Fibroblast of peridontal ligament (primary cell): ENCODE measurements at regions not wholly inside any gene's neighbourhood (a gene's known extent, or its start where the extent isn't known, plus 50 kb on each side); places are given as distances from the start of the nearest gene placed in this dataset.
"Not testable (repeated sequence)": the region's sequence is repeated elsewhere in the genome, so short reads cannot be mapped to it uniquely, and the experiment has no call there.

Experiments
- DNase-seq: peaks from one replicate; pipeline ENCODE4 v3.0.0-alpha.2; 2010; ENCODE audit errors: extremely low read depth

DNA sequence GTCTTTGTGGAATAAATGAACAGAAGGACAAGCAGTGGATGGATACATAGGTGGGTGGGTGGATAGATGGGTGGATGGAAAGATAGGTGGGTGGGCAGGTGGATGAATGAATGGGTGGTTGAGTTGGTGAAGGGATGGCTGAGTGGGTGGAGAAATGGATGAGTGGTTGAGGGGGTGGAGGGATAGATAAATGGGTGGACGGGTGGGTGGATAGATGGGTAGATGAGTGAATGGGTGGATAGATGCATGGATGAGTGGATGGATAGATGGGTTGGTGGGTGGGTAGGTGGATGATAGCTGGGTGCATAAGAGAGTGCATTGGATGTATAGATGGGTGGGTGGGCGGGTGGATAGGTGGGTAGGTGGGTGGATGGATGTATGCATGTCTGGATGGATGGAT lies 63.5 kb downstream of the UNC93B1 start:
- not testable (repeated sequence) for DNase-seq

DNA sequence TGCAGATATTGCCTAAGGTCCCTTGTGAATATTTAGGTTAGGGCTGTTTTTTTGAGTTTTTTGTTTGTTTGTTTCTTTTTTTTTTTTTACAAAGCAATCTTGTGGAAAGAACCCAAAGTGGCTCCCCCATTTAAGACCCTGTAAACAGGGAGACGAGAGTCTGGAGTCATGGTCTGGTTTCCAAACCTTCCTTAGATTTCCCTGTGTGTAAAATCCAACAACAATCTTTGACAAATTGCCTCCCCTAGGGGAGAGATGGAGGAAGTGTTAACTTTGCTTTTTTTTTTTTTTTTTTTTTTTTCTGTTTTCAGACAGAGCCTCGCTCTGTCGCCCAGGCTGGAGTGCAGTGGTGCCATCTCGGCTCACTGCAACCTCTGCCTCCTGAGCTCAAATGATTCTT lies 64.9 kb downstream of the UNC93B1 start:
- DNase-seq = not testable (repeated sequence)

DNA sequence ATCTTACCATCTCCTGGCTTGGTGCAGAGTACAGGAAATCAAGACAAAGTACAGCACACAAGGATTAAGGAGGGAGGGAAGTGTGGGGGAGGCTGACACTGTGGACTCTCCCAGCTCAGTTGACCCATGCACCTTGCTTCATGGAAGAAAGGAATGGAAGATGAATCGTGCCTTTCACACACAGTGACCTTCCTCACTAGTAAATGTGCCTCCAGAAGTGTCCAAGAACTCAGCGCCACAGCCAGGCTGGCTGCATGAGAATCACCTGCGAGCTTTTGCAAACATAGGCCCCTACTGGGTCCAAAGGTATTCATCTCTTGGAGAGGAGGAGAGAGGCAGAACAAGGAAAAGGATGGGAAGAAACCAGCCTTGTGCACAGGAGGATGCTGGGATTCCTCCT lies 65.5 kb downstream of the UNC93B1 start:
- DNase-seq = not testable (repeated sequence)

DNA sequence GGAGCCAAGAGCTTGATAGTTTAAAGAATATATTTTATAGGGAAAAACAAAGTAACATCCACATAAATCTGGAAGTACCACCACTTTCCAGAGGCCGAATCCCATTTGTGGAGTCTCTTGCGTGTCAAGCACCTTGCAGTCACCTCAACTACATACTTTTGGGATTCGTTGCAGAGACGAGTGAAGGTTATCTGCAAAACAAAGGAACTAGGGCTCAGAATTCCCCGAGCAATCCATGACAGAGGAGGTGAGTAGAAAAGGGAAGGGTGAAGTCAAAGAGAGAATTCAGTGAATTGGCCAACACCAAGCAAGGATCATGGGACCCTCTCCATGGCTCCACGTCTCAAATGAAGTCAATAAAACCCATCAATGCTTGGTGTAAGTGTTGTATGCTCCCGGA lies 80.3 kb downstream of the UNC93B1 start:
- not testable (repeated sequence) for DNase-seq

DNA sequence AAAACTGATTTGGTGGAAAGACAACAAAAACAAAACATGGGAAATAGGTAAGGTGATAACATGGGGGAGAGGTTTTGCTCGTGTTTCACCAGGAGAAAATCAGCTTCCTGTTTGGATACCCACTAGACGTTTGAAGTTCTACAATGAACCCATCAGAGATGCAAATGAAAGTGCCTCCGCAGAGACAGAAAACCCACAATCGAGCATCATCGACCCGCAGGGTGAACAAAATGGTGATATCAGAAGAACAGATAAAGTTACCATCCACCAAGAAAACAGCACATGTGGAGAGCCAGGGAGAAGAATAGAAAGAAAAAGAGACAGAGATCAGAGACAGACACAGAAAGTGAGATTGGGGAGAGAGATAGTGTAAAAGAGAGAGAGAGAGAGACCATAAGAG lies 83.4 kb downstream of the UNC93B1 start:
- not testable (repeated sequence) for DNase-seq

DNA sequence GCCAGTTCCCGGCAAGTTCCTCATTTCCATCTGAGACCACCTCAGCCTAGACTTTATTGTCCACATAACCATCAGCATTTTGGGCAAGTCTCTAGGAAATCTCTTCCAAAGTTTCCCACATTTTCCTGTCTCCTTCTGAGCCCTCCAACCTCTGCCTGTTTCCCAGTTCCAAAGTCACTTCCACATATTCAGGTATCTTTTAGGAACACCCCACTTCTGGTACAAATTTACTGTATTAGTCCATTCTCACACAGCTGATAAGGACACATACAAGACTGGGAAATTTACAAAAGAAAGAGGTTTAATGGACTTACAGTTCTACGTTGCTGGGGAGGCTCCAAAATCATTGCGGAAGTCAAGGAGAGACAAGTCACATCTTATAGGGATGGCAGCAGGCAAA lies 91.7 kb downstream of the UNC93B1 start:
- not testable (repeated sequence) for DNase-seq

DNA sequence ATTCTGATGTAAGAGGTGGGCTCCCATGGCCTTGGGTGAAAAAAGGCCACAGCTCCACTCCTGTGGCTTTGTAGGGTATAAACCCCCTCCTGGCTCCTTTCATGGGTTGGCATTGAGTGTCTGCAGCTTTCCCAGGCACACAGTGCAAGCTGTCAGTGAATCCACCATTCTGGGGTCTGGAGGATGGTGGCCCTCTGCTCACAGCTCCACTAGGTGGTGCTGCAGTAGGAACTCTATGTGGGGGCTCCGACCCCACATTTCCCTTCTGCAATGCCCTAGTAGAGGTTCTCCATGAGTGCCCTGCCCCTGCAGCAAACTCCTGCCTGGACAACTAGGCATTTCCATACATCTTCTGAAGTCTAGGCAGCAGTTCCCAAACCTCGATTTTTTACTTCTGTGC lies 92.7 kb downstream of the UNC93B1 start:
- not testable (repeated sequence) for DNase-seq

DNA sequence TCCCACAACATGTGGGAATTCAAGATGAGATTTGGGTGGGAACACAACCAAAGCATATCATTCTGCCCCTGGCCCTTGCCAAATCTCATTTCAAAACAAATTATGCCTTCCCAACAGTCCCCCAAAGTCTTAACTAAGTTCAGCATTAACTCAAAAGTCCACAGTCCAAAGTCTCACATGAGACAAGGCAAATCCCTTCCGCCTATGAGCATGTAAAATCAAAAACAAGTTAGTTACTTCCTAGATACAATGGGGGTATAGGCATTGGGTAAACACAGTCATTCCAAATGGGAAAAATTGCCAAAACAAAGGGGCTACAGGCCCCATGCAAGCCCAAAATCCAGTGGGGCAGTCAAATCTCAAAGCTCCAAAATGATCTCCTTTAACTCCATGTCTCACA lies 93.1 kb downstream of the UNC93B1 start:
- DNase-seq = not testable (repeated sequence)

DNA sequence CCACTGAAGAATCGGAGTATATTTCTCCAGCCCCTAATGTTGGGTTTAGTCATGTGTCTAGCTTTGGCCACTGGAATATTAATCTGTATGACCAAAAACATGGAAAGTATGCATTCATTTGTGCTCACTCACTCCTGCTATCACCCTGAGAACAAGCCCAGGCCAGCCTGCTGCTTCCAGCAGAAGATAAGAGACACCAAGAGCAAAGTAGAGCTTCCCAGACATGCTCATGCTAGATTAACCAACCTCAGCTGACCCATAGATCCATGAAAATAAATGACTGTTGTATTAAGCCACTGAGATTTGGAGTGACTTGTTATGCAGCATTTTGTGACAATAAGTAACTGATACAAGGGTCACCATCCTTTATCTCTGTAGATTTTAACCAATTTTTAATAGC lies 96.9 kb downstream of the UNC93B1 start:
- not testable (repeated sequence) for DNase-seq

DNA sequence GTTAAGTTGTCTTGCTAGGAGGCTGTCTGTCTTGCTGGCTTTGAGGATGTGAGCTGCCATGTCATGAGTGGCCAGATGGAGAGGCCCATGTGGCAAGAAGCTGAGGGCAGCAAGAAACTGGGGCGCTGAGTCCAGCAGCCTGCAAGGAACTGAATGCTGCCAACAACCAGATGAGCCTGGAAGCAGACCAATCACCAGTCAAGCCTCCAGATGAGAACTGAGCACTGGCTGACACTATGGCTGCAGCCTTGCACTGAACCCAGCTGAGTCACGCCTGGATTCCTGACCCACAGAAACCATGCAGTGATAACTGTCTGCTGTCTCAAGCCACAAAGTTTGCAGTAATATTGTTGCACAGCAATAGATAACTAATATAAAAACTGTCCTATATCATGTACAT lies 104.4 kb downstream of the UNC93B1 start:
- DNase-seq = peak; percentile 21

DNA sequence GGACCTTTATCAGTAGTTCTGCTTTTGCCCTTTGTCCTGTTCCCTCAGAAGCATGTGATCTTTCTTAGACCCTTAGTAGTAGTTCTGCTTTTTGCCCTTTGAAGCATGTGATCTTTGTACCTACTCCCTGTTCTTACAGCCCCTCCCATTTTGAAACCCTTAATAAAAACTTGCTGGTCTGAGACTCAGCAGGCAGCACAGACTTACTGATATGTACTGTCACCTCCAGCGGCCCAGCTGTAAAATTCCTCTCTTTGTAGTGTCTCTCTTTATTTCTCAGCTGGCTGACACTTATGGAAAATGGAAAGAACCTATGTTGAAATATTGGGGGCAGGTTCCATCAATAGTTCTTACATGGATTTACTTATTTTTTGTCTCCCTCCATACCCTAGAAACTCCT lies 110.4 kb downstream of the UNC93B1 start:
- not testable (repeated sequence) for DNase-seq

DNA sequence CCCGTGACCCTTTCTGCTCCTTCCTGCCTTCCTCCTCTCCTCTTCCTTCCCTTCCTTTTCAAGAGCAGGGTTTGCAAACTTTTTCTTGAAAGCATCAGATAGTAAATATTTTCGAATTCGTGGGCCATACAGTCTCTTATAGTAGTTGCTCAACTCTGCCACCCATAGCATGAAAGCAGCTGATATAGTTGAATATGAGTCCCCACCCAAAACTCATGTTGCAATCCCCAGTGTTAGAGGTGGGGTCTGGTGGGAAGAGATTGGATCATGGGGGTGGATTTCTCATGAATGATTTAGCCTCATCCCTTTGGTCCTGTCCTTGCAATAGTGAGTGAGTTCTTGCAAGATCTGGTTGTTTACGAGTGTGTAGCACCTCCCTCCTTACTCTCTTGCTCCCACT lies 114.3 kb downstream of the UNC93B1 start:
- not testable (repeated sequence) for DNase-seq

DNA sequence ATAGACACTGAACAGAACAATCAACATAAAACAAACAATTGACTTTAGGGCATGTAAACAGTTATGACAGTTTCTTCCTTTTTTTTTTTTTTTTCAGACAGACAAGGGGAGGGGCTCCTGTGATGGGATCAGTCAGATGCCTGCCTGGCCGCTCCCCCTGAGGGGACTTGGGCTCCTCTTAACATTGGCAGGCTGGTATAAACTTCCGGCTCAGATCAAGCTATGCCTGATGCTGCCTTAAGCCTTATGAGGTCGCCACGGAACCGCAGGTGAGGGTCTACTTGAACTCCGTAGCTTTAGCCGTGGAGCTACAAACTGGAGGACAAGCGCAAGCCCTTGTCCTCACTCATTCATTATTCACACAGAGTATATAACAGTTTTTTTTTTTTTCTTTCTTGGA lies 115.8 kb downstream of the UNC93B1 start:
- not testable (repeated sequence) for DNase-seq

DNA sequence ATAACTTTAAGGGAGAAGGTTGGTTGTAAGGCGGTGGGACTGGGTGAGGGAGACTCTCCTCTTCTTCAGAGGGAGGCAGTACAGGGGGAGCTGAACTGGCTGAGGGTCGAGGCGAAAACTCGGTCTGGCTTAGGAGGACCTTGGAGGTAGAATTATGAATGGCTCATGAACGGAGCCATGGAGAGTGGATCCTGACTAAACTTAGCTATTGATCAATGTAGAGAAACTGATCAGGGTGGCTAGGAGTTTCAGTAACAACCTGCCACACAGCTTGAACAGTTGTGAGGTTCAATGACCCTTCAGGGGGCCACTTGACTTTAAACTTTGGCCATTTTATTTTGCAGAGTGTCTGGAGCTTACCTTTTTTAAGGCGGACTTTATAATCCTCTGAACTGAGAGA lies 117.2 kb downstream of the UNC93B1 start:
- DNase-seq = not testable (repeated sequence)

DNA sequence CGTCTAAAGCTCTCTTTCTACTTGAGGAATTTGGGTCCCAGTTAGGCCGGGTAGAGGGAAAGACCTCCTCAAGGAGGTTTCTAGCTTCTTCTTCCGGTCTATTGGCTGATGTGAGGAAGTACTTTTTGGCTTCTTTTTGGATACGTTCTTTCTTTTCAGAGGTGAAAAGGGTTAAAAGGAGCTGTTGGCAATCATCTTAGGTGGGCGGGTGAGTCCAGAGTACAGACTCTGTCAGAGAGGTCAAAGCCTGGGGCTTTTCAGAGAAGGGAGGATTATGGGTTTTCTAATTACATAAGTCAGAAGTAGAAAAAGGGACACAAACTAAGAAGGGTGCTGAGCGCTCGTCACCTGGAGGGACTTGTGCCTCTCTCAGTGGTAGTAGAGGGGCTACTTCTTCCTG lies 117.7 kb downstream of the UNC93B1 start:
- not testable (repeated sequence) for DNase-seq

DNA sequence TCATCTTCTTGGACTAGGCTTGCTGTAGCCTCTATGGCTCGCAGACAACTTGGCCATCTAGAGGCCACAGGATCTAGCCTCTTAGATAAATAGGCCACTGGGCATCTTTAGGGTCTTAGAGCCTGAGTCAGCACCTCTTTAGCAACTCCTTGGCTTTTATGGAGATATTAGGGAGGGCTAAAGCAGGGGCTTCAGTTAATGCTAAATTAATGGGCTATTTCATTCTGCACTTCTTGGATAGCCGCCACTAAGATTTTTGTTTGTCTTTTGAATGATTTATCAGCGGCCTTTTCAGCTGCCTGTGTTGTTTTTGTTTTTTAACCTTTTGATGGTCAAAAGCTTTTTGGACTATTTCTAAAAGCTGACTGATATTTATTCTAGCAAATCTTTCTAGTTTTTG lies 118.3 kb downstream of the UNC93B1 start:
- DNase-seq = not testable (repeated sequence)

DNA sequence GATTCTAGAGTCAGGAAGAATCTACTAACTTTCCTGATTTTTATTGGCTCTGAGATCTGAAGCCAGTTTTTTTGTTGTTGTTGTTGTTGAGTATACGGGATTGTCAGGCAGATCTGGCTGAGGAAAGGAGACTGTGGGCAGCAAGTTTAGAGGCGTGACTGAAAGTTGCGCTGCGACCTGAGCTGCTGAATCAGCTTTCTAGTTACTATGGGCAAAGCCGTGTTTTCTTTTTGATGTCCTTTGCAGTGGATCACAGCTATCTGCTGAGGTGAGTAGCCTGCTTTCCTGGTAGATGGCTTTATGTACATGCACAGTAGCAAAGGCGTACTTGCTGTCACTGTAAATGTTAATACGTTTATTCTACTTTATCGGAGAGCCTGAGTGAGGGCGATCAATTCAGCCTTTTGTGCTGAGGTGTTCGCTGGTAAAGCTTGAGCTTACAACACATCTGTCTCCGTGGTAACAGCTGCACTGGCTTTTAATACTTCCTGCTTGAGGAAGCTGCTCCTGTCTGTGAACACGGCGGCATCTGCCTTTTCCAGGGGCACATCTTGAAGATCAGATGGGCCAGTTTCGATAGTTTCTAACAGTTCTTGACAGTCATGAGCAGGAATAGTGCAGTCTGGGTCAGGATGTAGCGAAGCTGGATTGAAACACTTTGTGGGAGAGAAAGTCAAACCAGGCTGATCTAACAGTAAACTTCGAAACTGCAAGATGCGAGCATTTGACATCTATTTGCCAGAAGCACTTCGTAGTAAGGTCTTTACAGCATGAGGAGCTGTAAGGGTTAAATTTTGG lies 118.9 kb downstream of the UNC93B1 start:
- DNase-seq = not testable (repeated sequence)

DNA sequence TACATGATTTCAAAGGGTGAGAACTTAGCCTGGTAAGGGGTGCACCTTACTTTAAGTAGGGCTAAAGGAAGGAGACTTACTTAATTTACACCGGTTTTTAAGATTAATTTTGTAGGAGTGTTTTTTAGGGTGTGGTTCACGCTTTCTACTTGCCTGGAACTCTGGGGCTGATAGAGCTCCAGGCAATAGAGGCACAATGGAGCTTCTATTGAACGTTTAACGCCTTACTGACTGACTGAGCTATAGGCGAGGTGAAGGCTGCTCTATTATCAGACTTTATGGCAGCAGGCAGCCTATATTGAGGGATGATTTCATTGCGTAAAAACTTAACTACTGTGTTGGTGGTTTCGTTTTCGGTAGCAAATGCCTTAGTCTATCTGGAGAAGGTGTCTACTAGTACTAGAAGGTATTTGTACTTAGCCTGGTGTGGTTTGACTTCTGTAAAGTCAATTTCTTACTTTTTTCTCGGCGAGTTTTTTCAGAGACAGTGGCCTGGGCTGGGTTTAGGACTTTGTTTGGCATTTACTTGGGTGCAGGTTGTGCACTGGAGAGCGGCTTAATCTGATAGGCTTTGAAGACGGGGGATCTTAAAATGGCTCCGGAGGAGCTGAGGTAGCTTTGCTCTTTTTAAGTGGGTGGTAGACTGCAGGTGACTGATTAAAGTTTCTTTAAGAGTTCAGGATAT lies 119.7 kb downstream of the UNC93B1 start:
- not testable (repeated sequence) for DNase-seq

DNA sequence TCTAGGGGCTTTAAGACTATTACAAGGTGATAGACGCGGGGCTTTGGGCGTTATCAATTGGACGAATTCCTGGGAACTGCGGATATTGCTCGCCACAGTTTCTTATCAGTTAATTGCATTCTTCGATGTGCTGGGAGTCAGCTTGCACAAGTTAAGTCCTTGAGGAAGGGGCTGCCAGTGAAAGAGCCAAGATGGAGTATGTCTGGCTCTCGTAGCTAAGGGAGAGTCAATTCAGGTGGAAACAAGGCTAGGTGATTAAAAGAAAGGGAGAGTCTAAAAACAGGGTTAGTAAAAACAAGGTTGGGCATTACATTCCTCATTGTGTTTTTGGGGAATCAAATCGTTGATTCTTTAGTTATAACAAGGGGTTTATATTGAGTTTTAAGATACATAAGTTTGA lies 121.6 kb downstream of the UNC93B1 start:
- not testable (repeated sequence) for DNase-seq

DNA sequence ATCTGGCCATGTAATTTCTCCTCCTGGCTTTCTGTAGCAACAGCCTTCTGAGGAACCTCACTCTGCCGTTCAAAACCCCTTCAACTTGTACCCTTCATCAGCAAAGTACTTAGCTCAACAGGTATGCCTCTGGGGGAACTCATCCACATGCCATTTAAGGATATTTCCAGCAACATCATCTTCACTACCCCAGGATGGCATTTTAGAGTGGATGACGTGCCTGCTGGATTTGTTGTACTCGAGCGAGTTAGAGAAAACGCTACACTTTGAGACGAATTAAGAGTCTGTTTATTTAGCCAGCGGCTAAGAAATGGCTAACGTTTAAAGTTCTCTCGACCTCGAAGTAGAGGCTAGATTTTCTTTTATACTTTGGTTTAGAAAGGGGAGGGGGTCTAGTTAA lies 122.1 kb downstream of the UNC93B1 start:
- DNase-seq = not testable (repeated sequence)

DNA sequence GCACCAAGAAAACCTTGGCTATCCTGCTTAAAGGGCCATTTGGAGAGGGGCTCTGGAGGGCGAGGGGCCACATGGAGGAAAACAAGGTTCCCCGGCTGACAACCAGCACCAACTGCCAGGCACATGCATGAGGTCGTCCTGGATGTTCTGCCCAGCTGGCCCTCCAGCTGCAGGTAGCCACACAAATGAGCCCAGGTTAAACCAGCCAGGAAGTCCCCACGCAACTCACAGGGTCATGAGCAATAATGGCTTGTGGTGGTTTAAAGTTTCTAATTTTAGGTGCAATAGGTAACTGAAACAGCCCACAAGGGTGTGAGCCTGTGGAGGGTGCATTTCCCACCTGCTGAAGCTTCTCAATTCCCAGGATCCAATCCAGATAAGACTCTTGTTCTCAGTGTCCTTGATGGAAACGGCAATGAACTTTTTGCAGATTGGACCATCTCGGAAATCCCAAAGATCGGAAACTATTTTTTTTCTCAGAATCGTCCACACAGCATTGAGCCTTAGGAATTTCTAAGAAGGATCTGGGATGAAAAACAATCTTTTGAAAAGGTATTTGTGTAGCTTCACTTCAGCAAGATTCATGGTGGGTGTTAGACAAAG lies 123.2 kb downstream of the UNC93B1 start:
- not testable (repeated sequence) for DNase-seq

DNA sequence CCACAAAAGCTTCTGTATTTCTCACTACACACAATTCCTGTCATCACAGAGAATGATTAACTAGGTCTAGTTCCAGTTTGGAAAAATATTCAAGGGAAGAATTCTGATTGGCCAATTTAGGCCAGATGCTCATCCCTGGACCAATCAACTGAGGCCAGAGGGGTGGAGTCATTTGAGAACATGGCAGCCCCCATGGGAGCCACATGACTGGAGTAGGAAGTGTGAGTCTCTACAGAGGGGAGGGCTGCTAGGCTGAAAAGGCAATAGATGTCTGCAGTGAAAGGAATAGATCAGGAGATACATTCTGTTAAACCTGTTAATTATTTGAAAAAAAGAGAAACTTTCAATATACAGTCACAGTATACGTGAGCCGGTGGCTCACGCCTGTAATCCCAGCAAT lies 125.2 kb downstream of the UNC93B1 start:
- DNase-seq = not testable (repeated sequence)

DNA sequence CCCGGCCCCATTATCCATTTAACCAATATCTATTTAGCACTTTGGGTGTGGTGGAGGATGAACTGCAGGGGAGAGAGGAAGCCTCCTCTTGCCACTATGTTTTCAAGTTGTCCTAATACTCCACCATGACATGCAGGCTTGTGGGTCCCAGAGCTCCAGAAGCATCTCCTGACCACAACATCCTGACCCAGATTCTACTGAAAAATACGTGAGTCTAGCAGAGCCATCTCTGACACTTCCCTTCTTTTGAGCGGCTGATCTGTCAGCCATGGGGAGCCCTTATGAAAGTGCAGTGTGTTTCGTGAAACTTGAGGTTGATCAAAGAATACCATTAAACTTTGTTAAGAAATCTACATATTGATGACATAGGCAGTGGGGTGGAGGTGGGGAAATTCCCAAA lies 126.6 kb downstream of the UNC93B1 start:
- DNase-seq = not testable (repeated sequence)
